HG02759 (cell line): ENCODE measurements at regions not wholly inside any gene's neighbourhood (a gene's known extent, or its start where the extent isn't known, plus 50 kb on each side); places are given as distances from the start of the nearest gene placed in this dataset.

Source experiments
- ATAC-seq: cut with Tn5 transposase; IDR thresholded peaks from one replicate; pipeline ENCODE4 v1.9.1; 2021; ENCODE audit warnings: mild to moderate bottlenecking, moderate library complexity; ENCODE audit not compliant: unreplicated experiment

GRCh38 chr18:40993363-40993762 is 961.7 kb upstream of the PIK3C3 start:
- no peak for ATAC-seq

DNA sequence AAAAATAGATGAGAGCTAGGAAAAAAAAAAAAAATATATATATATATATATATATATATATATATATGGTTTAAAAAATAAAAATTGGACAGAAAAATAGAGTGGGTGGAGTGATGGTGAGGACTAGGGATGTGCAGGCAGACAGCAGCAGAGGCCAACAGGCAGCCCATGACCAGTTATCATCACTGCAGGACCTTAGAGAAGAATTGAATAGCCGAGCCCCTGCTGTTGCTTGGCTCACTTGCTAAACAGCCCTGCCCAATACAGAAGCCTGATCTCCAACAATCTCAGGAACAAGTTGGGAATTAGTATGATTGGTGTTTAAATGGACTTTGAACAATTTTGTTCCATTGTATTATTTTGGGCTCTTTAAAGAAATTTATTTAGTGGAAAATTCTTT is 967.5 kb upstream of the PIK3C3 start:
- ATAC-seq = no peak

DNA sequence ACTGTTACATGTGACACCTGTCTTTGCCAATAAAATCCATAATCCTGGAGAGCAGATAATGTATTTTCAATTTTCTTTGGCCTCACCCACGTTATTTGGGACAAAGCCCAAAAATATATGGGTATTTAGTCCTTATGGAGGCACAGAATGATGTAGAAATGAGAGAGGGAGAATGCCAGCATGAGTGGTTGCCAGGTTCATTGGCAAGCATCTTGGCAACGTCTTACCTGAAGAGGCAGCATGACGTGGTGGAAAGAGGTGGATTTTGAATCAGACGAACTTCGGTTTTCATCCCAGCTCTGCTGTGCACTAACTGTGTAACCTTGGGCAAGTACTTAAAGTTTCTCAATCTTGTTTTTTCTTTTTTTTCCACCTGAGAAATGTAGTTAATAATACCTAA is 969.6 kb upstream of the PIK3C3 start:
- ATAC-seq = no peak

GRCh38 chr18:40984856-40985255 is 970.2 kb upstream of the PIK3C3 start:
- no peak for ATAC-seq

DNA sequence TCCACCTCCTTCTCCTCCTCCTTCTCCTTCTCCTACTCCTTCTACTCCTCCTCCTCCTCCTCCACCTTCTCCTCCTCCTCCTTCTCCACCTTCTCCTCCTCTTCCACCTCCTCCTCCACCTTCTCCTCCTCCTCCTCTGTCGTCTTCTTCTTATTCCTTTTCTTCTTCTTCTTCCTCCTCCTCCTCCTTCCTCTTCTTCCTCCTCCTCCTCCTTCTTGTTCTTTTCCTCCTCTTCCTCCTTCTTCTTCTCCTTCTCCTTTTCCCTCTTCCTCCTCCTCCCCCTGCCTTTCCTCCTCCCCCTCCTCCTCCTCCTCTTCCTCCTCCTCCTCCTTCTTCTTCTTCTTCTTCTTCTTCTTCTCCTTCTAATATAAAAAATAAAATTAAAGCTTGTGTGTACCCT is 971.2 kb upstream of the PIK3C3 start:
- ATAC-seq = no peak

- ATAC-seq = no peak
These were observed 974.9 kb upstream of the PIK3C3 start for GRCh38 chr18:40980171-40980570.

DNA sequence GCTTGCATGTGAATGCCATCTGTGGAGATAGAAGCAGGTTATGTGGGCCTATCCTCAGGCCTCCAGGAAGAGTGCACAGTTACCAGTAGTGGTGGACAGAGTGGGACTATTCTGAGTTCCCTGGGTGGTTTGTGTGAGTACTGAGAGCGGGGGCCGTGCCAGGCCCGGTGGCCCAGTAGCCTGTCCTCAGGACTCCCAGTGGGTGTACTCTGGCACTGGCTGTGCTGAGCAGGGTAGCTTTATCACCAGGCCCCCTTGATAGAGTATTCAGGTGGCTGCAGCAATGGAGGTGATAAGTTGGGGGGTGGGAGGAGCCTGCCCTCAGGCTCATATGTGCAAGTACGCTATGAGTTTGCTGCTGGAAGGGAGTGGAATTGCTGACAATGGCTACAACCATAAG is 979.0 kb upstream of the PIK3C3 start:
- no peak for ATAC-seq

DNA sequence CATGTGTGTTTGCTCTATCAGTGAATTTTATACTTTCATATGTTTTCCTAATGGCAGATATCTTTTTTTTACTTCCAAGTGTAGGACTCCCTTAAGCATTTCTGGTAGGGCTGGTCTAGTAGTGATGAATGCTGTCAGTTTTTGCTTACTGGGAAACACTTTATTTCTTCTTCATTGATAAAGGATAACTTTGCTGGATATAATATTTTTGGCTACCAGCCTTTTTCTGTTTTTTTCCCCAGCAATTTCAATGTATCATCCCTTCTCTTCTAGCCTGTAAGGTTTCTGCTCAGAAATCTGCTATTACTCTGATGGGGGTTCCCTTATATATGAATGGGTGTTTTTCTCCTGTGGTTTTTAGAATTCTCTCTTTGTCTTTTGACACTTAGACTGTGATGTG is 980.6 kb upstream of the PIK3C3 start:
- no peak for ATAC-seq

- no peak for ATAC-seq
These were observed 992.2 kb upstream of the PIK3C3 start for GRCh38 chr18:40962784-40963183.

GRCh38 chr18:40957533-40958070 is 997.4 kb upstream of the PIK3C3 start:
- ATAC-seq = no peak

GRCh38 chr18:40956213-40956612 is 998.8 kb upstream of the PIK3C3 start:
- ATAC-seq = no peak

DNA sequence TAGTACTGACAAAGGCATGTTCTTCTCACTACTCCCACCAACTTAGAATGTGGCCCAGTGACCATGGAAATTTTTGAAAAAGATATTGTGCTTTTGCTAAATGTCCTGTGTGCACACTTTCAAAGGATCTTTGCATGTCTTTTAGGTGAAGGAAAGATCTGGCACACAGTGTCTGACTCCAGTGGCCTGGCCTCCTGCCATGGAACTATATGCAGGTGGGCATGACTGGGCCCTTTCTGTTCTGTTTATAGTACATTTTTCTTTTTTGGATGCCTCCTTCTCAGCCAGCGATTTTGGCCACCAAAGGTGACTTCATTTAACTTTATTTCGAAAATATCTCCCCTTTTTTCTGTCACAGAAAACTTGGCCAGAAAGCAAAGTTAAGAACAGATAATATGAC is 999.7 kb upstream of the PIK3C3 start:
- ATAC-seq = no peak

DNA sequence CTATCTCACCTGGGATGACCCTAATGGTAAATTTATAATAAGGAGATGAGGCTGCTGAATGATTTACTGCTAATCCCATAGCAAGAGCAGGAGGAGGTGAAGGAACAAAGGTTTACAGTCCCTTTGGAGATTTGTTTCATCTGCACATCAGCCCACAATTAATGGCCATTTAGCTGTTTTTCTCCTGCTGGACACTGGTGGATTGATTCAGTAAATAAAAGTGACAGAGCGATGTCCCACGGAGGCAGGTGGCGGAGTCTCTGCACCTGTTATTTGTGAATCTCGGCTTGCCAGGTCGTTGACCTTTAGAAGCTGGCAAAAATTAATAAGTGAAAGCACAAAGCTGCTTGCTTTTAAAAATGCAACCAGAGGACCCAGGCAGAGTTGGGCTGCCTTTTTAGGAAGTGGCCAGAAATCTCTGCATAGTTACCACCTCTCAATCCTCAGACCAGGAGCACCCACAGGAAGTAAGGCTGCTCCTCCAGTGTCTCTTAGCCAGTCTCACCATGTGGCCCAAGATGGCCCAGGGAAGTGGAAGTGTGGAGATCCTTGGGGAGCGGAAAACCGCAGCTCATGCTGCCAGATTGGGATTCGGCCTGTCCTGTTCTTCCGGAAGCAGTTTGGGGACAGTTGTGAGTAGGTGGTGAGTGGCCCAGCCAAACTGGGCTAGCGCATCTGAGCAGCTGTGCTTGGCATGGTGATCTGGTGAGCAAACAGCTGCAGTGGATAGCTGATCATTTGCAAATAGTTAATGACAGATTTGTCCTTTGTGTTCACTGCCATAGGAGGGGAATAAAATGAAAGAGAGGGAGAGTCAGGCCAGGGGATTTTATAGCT is 1005.7 kb upstream of the PIK3C3 start:
- no peak for ATAC-seq

DNA sequence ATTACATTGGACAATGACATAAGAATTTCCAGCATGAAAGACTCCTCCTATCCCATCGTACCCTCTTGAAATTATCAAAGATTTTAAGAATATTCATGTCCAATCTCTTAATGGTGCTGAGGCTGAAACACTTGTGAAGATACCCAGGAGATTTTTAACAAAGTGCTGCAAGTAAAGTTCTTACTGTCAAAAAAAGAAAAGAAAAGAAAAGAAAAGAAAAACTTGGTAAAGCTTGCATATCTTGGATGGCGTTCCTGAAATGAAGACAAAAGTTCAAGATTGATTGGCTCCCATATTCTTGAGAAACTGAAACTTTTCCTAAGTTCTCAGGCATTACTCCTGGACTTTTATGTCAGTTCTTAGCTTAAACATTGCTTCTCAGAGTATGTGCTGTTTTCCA is 1010.5 kb upstream of the PIK3C3 start:
- ATAC-seq = no peak

DNA sequence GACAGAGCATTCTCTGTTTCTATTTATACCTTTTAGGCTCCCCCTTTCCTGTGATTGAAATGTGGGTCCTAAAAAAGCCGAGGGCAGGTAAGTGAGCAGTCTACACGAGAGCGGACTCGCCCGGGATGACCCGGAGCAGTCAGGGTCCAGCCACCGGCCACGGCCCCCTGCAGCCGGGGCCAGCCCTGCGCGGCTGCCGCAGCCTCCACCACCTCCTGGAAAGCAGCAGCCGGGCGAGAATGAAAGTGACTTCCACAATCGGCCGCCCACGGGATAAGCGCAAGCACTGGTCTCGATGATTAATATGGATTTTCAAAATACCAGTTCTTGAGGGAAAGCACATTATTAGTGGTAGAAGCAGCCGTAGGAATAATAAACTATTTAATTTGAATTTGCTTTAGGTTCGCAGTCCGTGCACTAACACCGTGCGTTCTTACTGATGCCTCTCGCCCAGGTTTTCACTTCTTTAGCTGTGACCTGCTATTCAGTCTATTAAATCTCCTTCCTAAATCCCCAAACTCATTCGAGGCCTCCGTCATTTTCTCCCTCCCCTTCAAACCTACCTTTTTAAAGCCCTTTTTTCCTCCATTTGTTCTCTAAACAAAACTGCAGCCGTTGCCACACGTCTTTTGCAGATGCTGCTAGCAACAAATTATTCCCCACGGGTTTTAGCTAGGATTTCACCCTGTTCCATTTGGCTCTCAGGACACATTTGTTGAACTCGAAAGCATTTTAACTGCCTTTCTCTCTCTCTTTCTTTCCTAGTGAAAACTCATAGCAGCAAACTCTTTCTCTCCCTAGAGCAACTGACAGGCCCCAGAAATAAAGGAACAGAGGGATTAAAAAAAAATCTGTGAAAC is 1015.1 kb upstream of the PIK3C3 start:
- ATAC-seq = no peak

DNA sequence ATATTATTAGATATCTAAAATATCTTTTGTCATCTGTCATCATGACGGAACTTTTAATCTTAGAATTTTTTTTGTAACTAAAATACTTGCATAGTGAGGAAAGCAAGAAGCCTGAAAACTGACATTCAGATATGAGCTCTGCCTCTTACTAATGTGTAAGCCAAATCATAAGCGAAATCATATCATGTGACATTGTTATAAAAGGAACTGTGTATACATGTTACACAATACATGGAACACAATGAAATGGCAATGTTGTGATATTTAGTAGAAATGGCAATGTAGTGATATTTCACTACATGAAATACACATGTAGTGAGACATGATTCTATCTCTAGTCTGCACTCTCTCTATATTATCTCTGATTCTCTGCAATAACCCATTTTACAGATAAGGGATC is 1016.4 kb upstream of the PIK3C3 start:
- no peak for ATAC-seq

- no peak for ATAC-seq
These were observed 1017.6 kb upstream of the PIK3C3 start for GRCh38 chr18:40937386-40937785.

GRCh38 chr18:40935423-40935822 is 1019.6 kb upstream of the PIK3C3 start:
- ATAC-seq = no peak

GRCh38 chr18:40932862-40933261 is 1022.2 kb upstream of the PIK3C3 start:
- ATAC-seq = no peak

- ATAC-seq = no peak
These were observed 1024.7 kb upstream of the PIK3C3 start for GRCh38 chr18:40930211-40930882.

DNA sequence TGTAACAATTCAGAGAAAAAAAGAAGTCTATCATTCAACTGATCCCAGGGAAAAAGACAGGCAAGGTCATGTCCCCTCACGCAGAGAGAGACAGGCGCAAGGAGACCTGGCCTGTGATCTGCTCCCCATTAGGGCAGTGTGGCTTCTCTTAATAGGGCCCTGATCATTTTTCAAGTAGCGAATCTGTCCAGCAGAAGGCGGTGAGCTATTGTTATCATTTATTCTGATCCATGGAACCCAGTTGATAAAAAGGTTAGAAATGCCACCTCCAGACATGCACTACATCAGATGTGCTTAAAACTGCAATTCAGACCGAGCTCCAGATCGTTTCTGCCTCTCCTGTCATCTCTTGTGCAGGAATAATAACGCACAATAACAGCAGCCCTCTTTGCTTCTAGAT is 1025.6 kb upstream of the PIK3C3 start:
- no peak for ATAC-seq
